Parathyroid adenoma (tissue), 2 donors: ENCODE measurements at regions not wholly inside any gene's neighbourhood (a gene's known extent, or its start where the extent isn't known, plus 50 kb on each side); places are given as distances from the start of the nearest gene placed in this dataset.

ENCODE experiments used
- H2AFZ ChIP-seq: fragments of 300-600 bp; sonication (generic); one replicate; pipeline ENCODE4 v1.7.0; 2017; ENCODE audit warnings: antibody characterized with exemption, mild to moderate bottlenecking
- H3K27ac ChIP-seq: fragments of 300-600 bp; sonication (generic); one replicate; pipeline ENCODE4 v1.7.0; 2017
- H3K27me3 ChIP-seq: fragments of 300-600 bp; sonication (generic); one replicate; pipeline ENCODE4 v1.7.0; 2017; ENCODE audit warnings: low read length; ENCODE audit not compliant: control insufficient read depth, insufficient read depth
- H3K36me3 ChIP-seq: fragments of 300-600 bp; sonication (generic); one replicate; pipeline ENCODE4 v1.7.0; 2017; ENCODE audit warnings: low read length; ENCODE audit not compliant: control insufficient read depth, insufficient read depth
- H3K4me1 ChIP-seq: fragments of 300-600 bp; sonication (generic); one replicate; pipeline ENCODE4 v1.7.0; 2017; ENCODE audit warnings: control low read depth
- H3K4me2 ChIP-seq: fragments of 300-600 bp; sonication (generic); one replicate; pipeline ENCODE4 v1.7.0; 2017; ENCODE audit warnings: low read length
- H3K4me3 ChIP-seq: fragments of 300-600 bp; sonication (generic); one replicate; pipeline ENCODE4 v1.7.0; 2017; ENCODE audit warnings: low read depth, low read length
- H3K79me2 ChIP-seq: fragments of 300-600 bp; sonication (generic); one replicate; pipeline ENCODE4 v1.7.0; 2017; ENCODE audit warnings: control low read depth
- H3K9ac ChIP-seq: fragments of 300-600 bp; sonication (generic); one replicate; pipeline ENCODE4 v1.7.0; 2017; ENCODE audit warnings: mild to moderate bottlenecking
- H3K9me3 ChIP-seq: fragments of 300-600 bp; sonication (generic); one replicate; pipeline ENCODE4 v1.7.0; 2017; ENCODE audit warnings: low read length; ENCODE audit not compliant: control insufficient read depth
- CTCF ChIP-seq: fragments of 300-600 bp; sonication (generic); IDR thresholded peaks from one replicate; pipeline ENCODE4 v1.7.0; 2017; ENCODE audit warnings: antibody characterized with exemption, mild to moderate bottlenecking
- donor health status: primary hyperparathyroidism.

DNA sequence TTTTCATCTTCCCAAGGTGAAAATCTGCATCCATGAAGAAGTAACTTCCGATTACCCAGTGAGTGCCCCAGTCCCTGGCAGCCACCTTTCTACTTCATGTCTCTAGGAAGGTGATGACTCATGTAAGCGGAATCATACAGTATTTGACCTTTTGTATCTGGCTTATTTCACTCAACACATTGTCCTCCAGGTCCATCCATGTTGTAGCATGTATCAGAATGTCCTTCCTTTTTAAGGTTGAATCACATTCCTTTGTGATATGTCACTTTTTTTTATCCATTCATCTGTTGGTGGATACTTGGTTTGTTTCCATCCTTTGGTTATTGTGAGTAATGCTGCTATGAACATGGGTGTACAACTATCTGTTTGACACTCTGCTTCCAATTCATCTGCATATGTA, 176.3 kb upstream of the CDYL start:
- no peak overlapping the region for H3K27ac ChIP-seq
- H3K9ac ChIP-seq = no peak overlapping the region
- no peaks in the 10 kb centered on the region for H3K79me2 ChIP-seq
- no peaks in the 10 kb centered on the region for H3K27me3 ChIP-seq
- H3K4me2 ChIP-seq = no peak overlapping the region
- no peak overlapping the region for H3K4me3 ChIP-seq
- H3K9me3 ChIP-seq = no peaks in the 10 kb centered on the region
- no peaks in the 10 kb centered on the region for H3K36me3 ChIP-seq
- no peak overlapping the region for H2AFZ ChIP-seq
- no peaks in the 10 kb centered on the region for H3K4me1 ChIP-seq
- no peak for TF ChIP-seq CTCF

- no peak for TF ChIP-seq CTCF
- H3K9ac ChIP-seq = no peak overlapping the region
- no peaks in the 10 kb centered on the region for H3K9me3 ChIP-seq
- no peak overlapping the region for H2AFZ ChIP-seq
- no peaks in the 10 kb centered on the region for H3K27me3 ChIP-seq
- no peak overlapping the region for H3K4me2 ChIP-seq
- no peak overlapping the region for H3K4me3 ChIP-seq
- no peaks in the 10 kb centered on the region for H3K36me3 ChIP-seq
- no peaks in the 10 kb centered on the region for H3K79me2 ChIP-seq
- H3K4me1 ChIP-seq = no peaks in the 10 kb centered on the region
- H3K27ac ChIP-seq = no peak overlapping the region
Observed at GRCh38 chr6:4598384-4598995, 177.7 kb upstream of the CDYL start.

DNA sequence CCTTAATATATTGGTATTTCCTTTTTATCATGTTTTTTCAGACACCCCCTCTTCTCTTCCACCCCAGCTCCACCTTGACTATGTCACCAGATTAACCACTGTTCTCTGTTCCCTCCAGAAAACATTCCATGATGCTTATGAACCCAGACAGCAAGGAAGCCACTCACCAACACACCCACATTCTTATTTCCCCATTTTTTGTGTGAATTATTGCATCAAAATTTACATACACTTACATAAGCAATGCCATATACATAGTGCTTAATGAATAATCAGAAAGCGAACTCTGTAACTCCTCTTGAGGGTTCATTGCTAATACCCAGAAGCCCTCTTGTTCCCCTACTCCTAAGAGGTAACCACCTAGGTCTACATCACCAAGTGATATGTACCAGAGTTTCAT, 182.3 kb upstream of the CDYL start:
- H3K9me3 ChIP-seq = no peaks in the 10 kb centered on the region
- H3K4me3 ChIP-seq = no peak overlapping the region
- H3K27me3 ChIP-seq = no peaks in the 10 kb centered on the region
- H3K36me3 ChIP-seq = no peaks in the 10 kb centered on the region
- H3K27ac ChIP-seq = no peak overlapping the region
- no peak overlapping the region for H3K9ac ChIP-seq
- TF ChIP-seq CTCF = no peak
- no peak overlapping the region for H2AFZ ChIP-seq
- no peaks in the 10 kb centered on the region for H3K4me1 ChIP-seq
- no peak overlapping the region for H3K4me2 ChIP-seq
- no peaks in the 10 kb centered on the region for H3K79me2 ChIP-seq

DNA sequence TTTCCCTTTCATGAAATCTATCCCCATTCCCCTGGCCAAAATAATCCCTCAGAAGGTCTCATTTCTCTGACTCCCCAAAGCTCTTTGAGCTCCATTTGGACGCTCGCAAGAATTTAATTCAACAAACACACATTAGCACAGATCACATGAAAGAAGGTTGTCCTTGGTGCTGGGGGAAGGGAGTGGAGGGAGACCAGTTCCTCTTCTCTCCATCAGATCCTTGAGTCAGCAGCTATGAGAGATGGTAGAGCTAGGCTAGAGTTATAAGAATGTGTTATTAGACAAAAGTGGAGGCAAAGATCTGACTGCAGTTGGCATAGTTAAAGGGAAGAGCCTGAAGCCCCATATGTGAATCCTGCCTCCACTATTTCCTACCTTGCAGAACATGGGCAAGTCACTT, 184.2 kb upstream of the CDYL start:
- Histone ChIP-seq H2AFZ (no peak overlapping the region), H3K4me1 (no peaks in the 10 kb centered on the region), H3K4me2 (no peak overlapping the region), H3K27ac (no peak overlapping the region), H3K36me3 (no peaks in the 10 kb centered on the region), H3K79me2 (no peaks in the 10 kb centered on the region), H3K27me3 (no peaks in the 10 kb centered on the region), H3K9ac (no peak overlapping the region), H3K9me3 (no peaks in the 10 kb centered on the region), H3K4me3 (no peak overlapping the region)
- TF ChIP-seq CTCF = no peak

DNA sequence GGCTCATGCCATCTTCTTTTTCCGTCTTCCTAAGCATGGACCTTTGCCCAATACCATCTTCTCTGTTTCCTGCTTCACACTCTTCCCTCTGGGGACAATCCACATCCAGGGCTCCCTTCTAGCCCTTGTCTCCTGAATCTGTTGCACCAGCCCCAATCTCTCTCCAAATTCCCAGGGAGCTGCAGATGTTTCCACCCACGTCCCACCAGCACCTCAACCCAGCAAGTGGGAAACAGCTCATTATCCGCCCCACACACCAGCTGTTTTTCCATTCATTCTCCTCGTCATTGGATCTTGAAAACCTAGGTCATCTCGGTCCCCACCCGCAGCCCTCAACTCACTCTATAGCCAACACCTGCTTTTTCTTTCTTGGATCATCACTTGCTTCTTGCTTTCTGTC, 185.0 kb upstream of the CDYL start:
- Histone ChIP-seq H3K4me2 (no peak overlapping the region), H3K9ac (no peak overlapping the region), H3K79me2 (no peaks in the 10 kb centered on the region), H3K4me1 (no peaks in the 10 kb centered on the region), H3K36me3 (no peaks in the 10 kb centered on the region), H3K9me3 (no peaks in the 10 kb centered on the region), H3K4me3 (no peak overlapping the region), H3K27ac (no peak overlapping the region), H2AFZ (no peak overlapping the region), H3K27me3 (no peaks in the 10 kb centered on the region)
- TF ChIP-seq CTCF = no peak
